ENCODE measurements at regions not wholly inside any gene's neighbourhood (a gene's known extent, or its start where the extent isn't known, plus 50 kb on each side); places are given as distances from the start of the nearest gene placed in this dataset.
A peak's percentile ranks its signal among the peaks of the same experiment; 100 is the strongest.
"Not testable (repeated sequence)": the region's sequence is repeated elsewhere in the genome, so short reads cannot be mapped to it uniquely, and the experiment has no call there.

DNA sequence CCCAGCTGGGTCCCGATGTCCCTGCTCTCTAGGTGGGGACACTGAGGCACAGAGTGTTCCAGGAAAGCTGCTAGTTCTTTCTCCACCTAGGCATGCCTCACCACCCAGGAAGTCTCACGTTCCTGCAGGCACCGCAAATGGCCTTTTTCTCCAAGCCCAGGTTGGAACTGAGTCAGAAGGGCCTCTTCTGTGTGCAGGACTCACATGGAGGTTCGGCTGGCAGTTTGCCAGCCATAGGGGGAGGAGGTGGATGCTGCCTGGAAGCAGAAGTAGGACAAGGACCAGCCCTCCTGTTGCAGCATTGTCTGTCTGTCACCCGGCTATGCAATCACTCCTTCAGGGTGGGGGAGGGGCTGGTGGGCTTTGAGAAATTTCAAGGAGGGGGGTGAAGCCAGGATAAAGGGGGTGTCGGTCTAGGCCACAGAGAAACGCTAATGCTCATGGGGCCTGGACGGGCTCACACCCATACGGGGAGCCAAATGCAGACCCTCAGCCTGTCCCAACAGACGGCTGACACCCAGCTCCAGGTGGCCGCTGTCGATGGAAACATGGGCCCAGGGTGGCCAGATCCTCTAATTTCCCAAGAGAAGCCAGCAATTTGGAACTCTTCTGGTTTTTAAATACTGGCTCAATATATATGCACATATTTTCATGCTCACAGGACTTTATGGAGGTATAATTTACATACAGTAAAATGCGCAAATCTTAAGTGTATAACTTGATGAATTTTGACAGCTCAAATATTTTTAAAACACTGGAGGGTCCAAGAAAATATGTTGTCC is 120.5 kb downstream of the PHETA1 start:
- peak; percentile 79 to 82 for DNase-seq

GRCh38 chr12:111247083-111247783 is 121.7 kb downstream of the PHETA1 start:
- no peak for DNase-seq

DNA sequence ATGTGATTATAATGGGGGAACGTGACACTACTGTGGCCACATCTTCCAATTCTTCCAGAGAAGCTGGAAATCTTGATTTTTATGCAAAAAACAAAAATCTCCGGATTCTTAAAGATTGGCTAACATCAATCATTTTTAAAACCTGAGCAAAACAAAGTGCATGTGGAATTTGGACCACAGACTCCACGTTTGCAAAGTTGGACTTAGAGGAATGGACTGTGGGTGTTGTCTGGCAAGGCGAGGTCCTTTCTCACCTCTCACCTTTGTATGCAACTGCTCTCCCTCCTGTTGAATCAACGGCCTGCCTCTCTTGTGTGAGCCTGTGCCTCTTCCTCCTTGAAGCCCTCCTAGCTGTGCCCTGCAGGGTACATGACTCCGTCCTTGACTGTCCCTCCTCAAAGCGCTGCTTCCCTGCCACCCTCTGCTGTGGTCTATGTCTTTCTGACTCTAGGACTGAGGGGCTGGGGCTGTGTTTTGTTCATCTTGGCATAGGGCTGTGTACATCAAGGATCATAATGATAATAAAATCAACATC is 122.4 kb downstream of the PHETA1 start:
- no peak for DNase-seq

GRCh38 chr12:111245701-111246476 is 123.0 kb downstream of the PHETA1 start:
- no peak for DNase-seq

DNA sequence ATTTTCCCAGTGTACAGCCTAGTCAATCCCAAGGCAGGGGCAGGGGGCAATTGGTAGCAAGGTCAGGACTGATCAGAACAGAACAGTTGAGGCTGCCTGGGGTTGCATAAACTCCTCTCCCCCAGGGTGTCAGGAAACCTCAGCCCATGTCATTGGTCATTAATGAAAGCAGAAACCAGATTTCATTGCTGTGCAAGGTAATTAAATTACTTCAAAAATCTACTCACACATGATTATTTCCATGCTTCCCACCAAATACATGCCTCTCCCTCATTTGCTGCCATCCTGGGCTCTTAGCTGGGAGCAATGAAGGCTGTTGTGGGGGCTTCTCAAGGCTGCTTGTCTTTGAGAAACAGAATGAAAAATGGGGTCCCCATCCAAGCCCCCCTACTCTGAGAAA is 124.2 kb downstream of the PHETA1 start:
- DNase-seq: no peak

DNA sequence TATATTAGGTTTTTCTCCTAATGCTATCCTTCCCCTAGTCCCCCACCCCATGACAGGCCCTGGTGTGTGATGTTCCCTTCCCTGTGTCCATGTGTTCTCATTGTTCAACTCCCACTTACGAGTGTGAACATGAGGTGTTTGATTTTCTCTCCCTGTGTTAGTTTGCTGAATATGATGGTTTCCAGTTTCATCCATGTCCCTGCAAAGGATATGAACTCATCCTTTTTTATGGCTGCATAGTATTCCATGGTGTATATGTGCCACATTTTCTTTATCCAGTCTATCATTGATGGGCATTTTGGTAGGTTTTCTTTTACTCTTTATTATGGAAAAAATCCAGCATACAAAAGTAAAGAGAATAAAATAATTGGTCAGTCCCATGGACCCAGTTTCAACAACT is 126.1 kb downstream of the PHETA1 start:
- DNase-seq: not testable (repeated sequence)

GRCh38 chr12:111242184-111242583 is 126.7 kb downstream of the PHETA1 start:
- DNase-seq: peak in 1 of 2 experiments; percentile 24

DNA sequence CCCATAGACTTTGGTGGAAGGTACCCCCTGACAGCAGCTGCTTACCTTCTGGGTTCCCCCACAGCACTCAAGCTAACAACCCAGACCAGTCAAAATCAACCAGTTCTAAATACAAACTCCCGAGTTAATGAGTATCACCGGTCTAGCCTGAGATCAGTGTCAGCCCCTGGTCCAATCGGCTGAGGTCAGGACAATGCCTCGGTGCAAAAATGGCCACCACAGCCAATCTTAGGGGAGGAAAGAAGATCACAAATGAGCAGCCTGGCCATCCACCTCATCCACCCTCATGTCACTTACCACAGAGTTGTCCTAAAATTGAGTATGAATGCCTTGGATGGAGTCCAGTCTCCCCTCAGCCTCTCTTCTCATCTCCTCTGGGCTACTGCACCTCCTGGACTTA is 128.5 kb downstream of the PHETA1 start:
- no peak for DNase-seq

- no peak for DNase-seq
Measured at GRCh38 chr12:111239235-111239634, 129.7 kb downstream of the PHETA1 start.

DNA sequence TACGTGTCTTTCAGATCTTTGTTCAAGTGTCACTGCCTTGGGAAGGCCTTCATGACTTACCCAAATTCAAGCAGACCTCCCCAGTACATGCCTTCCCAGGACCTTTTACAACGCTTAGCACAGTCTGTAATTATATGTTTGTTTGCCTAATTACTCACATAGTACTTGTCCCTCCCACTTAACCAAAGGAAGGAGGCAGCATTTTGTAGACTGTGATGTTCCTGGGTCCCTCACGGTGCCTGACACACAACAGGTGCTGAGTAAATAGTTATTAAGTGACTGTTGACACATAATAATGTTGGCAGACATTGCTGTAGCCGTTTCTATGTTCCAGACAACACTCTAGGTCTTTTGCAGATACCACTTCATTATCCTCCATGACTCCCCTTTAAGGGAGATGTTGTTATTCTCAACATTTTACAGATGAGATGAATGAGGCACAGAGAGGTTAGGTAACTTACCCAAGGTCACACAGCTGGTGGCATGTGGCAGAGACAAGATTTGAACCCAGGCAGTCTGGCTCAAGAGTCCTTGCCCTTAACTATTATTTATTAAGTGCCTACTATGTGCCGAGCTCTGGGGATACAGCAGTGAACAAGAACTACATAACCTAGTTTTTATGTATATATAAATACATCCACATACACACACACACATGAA is 130.7 kb downstream of the PHETA1 start:
- DNase-seq: no peak

- DNase-seq: not testable (repeated sequence)
Measured at GRCh38 chr12:111234491-111234890, 134.4 kb downstream of the PHETA1 start.

- DNase-seq: no peak
Measured at GRCh38 chr12:111233786-111234185, 135.1 kb downstream of the PHETA1 start.

DNA sequence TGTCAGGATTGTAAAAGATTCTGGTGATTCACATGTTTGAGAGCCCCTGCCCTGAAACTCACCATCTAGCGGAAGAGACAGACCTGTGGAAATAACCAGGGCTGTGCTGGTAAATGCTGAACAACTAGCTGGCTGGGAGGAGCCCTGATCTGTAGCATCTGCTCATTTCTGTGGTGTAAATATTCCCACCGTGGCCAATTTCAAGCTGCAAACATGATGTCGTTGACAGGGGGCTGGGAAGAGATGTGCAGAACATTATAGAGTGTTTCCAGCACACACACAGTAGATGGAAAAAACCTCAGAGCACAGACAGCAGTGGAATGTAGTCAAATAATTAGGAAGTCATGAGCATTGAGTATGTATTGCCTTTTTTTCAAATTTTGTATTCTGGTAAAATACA is 138.2 kb downstream of the PHETA1 start:
- no peak for DNase-seq

DNA sequence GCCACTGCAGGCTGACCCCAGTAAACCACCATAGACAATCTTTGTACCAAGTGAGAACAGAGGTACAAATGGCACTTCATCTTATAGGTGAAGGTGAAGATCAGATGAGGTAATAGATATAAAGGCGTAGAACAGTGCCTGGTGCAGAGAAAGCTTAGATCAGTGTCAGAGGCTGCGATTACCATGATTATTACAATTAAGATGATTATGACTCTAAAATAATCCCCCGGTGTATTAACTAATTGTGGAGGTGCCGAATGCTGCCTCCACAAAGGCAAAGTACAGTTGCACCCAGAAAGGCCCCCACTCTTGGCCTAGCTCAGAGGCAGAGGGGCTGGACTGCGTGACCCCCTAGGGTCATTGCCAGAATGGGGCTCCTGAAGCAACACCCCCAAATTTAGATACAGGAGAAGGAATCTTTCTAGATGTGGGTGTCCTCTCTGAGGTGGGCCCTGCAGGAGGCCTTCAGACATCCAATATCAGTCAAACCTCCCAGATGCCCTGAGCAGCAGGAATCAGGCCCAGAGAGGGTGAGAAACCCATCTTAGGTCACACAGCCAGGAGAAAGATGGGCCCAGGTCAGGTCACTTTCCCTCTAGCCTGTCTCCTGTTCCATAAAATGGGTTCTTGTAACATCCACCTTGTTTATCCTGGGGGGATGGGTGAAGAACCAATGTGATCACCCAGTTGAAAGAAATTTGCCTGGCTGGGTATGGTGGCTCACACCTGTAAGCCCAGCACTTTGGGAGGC is 139.8 kb downstream of the PHETA1 start:
- DNase-seq: no peak

DNA sequence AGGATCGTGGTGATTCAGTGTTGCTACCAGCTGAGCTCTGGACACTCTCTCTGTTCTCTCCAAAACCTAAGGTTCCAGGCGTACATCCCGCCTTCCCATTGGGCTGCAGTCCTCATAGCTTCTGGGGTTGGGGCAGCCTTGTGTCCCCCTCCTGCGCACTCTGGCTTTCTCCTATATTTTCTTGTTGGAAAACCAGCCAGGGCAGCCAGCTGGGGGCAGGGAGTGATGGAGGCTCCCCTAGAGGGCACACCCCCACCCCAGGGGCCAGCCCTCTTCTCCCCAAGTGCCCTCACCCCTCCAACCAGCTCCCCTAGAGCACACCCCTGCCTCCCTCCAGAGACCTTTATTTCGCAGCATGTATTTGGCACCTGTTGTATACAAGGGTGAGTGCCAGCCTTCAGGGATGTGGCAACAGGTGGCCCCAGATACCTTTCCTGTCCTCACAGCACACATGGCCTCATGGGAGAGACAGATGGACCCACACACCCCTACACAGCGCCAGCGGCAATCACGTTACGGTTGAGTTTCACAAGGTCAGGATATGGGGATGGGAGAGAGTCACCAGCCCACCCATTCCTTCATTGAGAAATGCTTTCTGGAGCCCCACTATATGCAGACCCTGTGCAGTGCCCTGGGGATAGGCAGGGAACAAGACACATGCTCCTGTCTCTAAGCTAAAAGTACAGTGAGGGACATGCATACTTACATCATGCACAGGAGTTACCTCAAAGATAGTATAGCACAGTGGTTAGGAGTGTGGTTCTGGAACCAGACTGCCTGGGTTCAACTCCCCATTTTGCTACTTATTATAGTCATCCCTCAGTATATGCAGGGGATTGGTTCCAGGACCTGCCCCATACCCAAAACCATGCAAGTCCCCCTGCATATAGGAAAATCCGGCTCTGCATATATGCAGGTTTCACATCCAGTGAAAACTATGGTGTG is 141.1 kb downstream of the PHETA1 start:
- no peak for DNase-seq

- no peak for DNase-seq
Measured at GRCh38 chr12:111226680-111227079, 142.2 kb downstream of the PHETA1 start.

DNA sequence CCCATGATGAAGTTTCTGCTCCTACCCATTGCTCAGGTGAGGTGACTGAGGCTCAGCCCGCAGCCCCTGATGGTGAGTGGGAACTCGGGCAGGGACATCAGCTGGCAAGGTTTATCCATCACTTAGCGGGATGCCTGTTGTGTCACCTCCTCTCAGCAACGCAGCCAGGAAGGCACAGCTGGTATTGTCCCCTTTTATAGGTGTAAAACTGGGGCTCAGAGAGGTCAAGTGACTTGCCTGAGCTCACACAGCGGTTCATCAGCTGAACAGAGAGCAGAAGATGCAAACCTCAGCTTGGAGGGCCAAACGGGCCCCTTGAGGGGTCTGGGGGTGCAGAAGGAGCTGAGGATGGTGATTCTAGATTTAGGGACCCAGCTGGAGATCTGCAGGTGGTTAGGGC is 143.6 kb downstream of the PHETA1 start:
- no peak for DNase-seq

DNA sequence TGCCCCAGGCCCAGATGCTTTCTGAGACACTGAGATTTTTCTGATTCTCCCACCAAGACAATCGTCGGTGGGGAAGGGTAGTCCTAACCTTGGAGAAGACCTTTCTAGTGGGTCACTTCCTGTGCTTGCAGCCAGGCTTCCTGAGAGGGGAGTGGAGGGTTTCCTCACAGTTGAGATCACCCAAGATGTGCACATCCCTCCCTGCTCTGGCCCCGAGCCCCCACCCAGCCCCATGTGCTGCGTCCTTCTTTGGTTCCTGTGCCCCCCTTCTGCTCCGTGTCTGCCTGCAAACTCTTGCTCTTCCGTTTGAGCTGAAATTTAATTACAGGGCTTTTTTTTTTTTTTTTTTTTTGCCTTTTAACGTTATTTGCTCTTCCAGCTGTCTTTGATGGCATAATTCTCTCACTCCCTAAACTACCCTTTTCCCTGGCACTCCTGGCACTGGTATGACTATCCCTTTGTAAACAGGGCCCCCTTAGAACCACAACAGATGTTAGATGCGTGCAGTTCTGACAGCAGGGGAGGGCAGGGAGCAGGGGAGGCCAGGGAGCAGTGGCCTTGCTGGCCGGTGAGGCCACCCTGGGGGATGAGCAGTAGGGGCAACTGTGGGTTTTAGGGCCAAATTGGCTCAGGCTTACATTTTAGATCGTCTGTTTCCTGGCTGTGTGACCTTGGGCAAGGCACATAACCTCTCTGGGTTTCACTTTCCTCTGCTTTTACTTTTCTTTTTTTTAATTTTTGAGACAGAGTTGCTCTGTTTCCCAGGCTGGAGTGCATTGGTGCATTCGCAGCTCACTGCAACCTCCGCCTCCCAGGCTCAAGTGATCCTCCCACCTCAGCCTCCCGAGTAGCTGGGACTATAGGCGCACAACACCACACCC is 144.5 kb downstream of the PHETA1 start:
- peak; percentile 91 to 95 for DNase-seq

GRCh38 chr12:111222523-111222922 is 146.4 kb downstream of the PHETA1 start:
- DNase-seq: no peak

DNA sequence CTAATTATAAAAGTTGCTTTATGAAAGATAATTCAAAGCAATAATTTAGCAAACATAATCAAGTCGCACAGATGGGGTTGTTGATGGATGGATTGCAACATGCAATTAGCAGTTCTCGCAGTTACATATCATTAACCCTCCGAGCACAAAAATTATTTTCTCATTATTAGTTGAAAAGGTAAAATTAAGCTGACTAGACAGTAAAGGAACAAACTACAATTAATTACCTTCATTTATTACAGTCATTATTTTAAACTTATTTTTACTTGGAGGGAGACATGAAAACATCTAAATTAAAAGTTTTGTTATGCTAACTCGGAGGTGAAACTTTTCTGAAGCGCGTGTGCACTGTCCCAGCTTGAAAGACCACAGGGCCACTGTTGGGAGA is 146.9 kb downstream of the PHETA1 start:
- DNase-seq: no peak
